ENCODE measurements at regions not wholly inside any gene's neighbourhood (a gene's known extent, or its start where the extent isn't known, plus 50 kb on each side); places are given as distances from the start of the nearest gene placed in this dataset.

GRCh38 chr6:138037009-138037504 lies 70.2 kb downstream of the PERP start:
- Histone ChIP-seq H3K27me3 (replicated peaks in 1 of 7) (no peaks in the 10 kb centered on the region), H3K36me3 (no peaks in the 10 kb centered on the region), H3K9me3 (peaks cover 0 to 6% (median 3%) of the 10 kb centered on the region in 8 donors), H3K27ac (no peak overlapping the region), H3K4me1 (no peaks in the 10 kb centered on the region), H3K4me3 (no peak overlapping the region)
- intact Hi-C loops (cut with DNase I; ENCODE audit: low total_unique reads): no loop called here
- 87 to 95% (median 89%) methylated on average over 4 of the region's 4 CpGs for WGBS, 5 donors
- TF ChIP-seq CTCF (IDR thresholded peaks at IDR 0.05 in 8 of 11, conservative IDR thresholded peaks at IDR 0.05 in 3 of 11): no peak
- TF ChIP-seq POLR2AphosphoS5 (IDR thresholded peaks at IDR 0.05): no peak
- TF ChIP-seq POLR2A (IDR thresholded peaks at IDR 0.05): no peak
- no peak for DNase-seq

GRCh38 chr6:138038142-138038870 lies 68.9 kb downstream of the PERP start:
- Histone ChIP-seq H3K4me3 (no peak overlapping the region), H3K4me1 (no peaks in the 10 kb centered on the region), H3K9me3 (peaks cover 0 to 10% (median 5%) of the 10 kb centered on the region in 8 donors), H3K27ac (no peak overlapping the region), H3K36me3 (no peaks in the 10 kb centered on the region), H3K27me3 (replicated peaks in 1 of 7) (no peaks in the 10 kb centered on the region)
- TF ChIP-seq CTCF (IDR thresholded peaks at IDR 0.05 in 8 of 11, conservative IDR thresholded peaks at IDR 0.05 in 3 of 11) (no peak), POLR2AphosphoS5 (IDR thresholded peaks at IDR 0.05) (no peak), POLR2A (IDR thresholded peaks at IDR 0.05) (no peak)
- intact Hi-C loops (cut with DNase I; ENCODE audit: low total_unique reads): no loop called here
- 88 to 95% (median 91%) methylated on average over 7 of the region's 7 CpGs for WGBS, 5 donors
- no peak for DNase-seq
